Natural killer cell (primary cell): ENCODE measurements at regions not wholly inside any gene's neighbourhood (a gene's known extent, or its start where the extent isn't known, plus 50 kb on each side); places are given as distances from the start of the nearest gene placed in this dataset.

Experiments
- ATAC-seq, 3 donors: fragments of 150-1000 bp in 2 of 3; fragments of 200-7000 bp in 1 of 3; cut with Tn5 transposase; 1 replicate in 1 of 3; 2 replicates in 2 of 3; pipeline ENCODE4 v1.10.0; 2021; ENCODE audit warnings: mild to moderate bottlenecking in 2 of 3, moderate library complexity in 2 of 3
- DNase-seq, 2 donors: peaks; one replicate each; pipeline versions ENCODE4 v3.0.0 to v3.0.0-alpha.2; 2013 to 2021; ENCODE audit warnings: mixed read lengths in 1 of 2
- H3K27ac ChIP-seq: one replicate; pipeline ENCODE4 v1.5.1; 2013; ENCODE audit warnings: mild to moderate bottlenecking, low read length
- H3K27me3 ChIP-seq: one replicate; pipeline ENCODE4 v1.6.1; 2013; ENCODE audit warnings: low read length; ENCODE audit not compliant: control insufficient read depth, insufficient read depth
- H3K36me3 ChIP-seq: one replicate; pipeline ENCODE4 v1.6.1; 2013; ENCODE audit warnings: low read length; ENCODE audit not compliant: control insufficient read depth, insufficient read depth
- H3K4me1 ChIP-seq: one replicate; pipeline ENCODE4 v1.6.1; 2013; ENCODE audit warnings: low read length; ENCODE audit not compliant: control insufficient read depth, insufficient read depth
- H3K4me3 ChIP-seq: one replicate; pipeline ENCODE4 v1.5.1; 2013; ENCODE audit warnings: low read length
- H3K9me3 ChIP-seq: one replicate; pipeline ENCODE4 v1.6.1; 2013; ENCODE audit warnings: low read length; ENCODE audit not compliant: control insufficient read depth, insufficient read depth
- H3K27ac Mint-ChIP-seq, 2 donors: one replicate each; pipeline ENCODE4 v1.8.0; 2022; ENCODE audit warnings: mild to moderate bottlenecking in 2 of 2, mixed read lengths in 2 of 2, moderate library complexity in 1 of 2
- H3K27me3 Mint-ChIP-seq, 2 donors: one replicate each; pipeline ENCODE4 v1.8.0; 2022; ENCODE audit warnings: low read depth in 2 of 2, mixed read lengths in 2 of 2
- H3K36me3 Mint-ChIP-seq: one replicate; pipeline ENCODE4 v1.8.0; 2022; ENCODE audit warnings: mixed read lengths
- H3K4me1 Mint-ChIP-seq, 2 donors: one replicate each; pipeline ENCODE4 v1.8.0; 2022; ENCODE audit warnings: mixed read lengths in 2 of 2
- H3K4me3 Mint-ChIP-seq: one replicate; pipeline ENCODE4 v1.8.0; 2022; ENCODE audit warnings: mild to moderate bottlenecking, moderate library complexity, mixed read lengths
- H3K9me3 Mint-ChIP-seq, 2 donors: one replicate each; pipeline ENCODE4 v1.8.0; 2022; ENCODE audit warnings: mixed read lengths in 2 of 2
- CTCF ChIP-seq: fragments of 200-600 bp; IDR thresholded peaks from one replicate; pipeline ENCODE4 v1.8.0; 2022; ENCODE audit warnings: antibody characterized with exemption
- WGBS: methylation state at CpG from one replicate; pipeline ENCODE4 v1.1.7; 2013; ENCODE audit warnings: missing lambda C conversion rate; ENCODE audit not compliant: insufficient coverage; 5-methylcytosine and 5-hydroxymethylcytosine counted together
- intact Hi-C: fragments of 100-400 bp; cut with micrococcal nuclease; formaldehyde crosslinking; loops from one replicate; pipeline ENCODE4 v1.14.2; 2022

GRCh38 chr2:45275242-45275805 lies 266.1 kb upstream of the SIX2 start:
- 85% methylated on average over 4 of the region's 4 CpGs for WGBS
- intact Hi-C loops = no loop called here
- Histone ChIP-seq H3K9me3 (no peaks in the 10 kb centered on the region), H3K27me3 (no peaks in the 10 kb centered on the region), H3K4me3 (no peak overlapping the region), H3K4me1 (no peaks in the 10 kb centered on the region), H3K36me3 (no peaks in the 10 kb centered on the region), H3K27ac (no peak overlapping the region)
- no peak overlapping the region for H3K4me3 Mint-ChIP-seq
- no peaks in the 10 kb centered on the region for H3K36me3 Mint-ChIP-seq
- TF ChIP-seq CTCF = no peak
- no peaks in the 10 kb centered on the region for H3K4me1 Mint-ChIP-seq
- ATAC-seq (no peak), DNase-seq (no peak)
- peaks cover 0 to 16% of the 10 kb centered on the region in 2 donors for H3K27me3 Mint-ChIP-seq
- H3K9me3 Mint-ChIP-seq = no peaks in the 10 kb centered on the region
- H3K27ac Mint-ChIP-seq = no peak overlapping the region

GRCh38 chr2:45274250-45274926 lies 265.1 kb upstream of the SIX2 start:
- H3K9me3 Mint-ChIP-seq = no peaks in the 10 kb centered on the region
- no peak overlapping the region for H3K4me3 Mint-ChIP-seq
- no peak for DNase-seq
- no peak overlapping the region for H3K4me3 ChIP-seq
- H3K27me3 Mint-ChIP-seq = peaks cover 0 to 22% of the 10 kb centered on the region in 2 donors
- TF ChIP-seq CTCF = no peak
- H3K4me1 ChIP-seq = no peaks in the 10 kb centered on the region
- no peaks in the 10 kb centered on the region for H3K27me3 ChIP-seq
- 89% methylated on average over 7 of the region's 8 CpGs for WGBS
- H3K4me1 Mint-ChIP-seq = no peaks in the 10 kb centered on the region
- no peak overlapping the region for H3K27ac ChIP-seq
- no peaks in the 10 kb centered on the region for H3K36me3 ChIP-seq
- no peaks in the 10 kb centered on the region for H3K9me3 ChIP-seq
- intact Hi-C loops = no loop called here
- H3K27ac Mint-ChIP-seq = no peak overlapping the region
- no peak for ATAC-seq
- no peaks in the 10 kb centered on the region for H3K36me3 Mint-ChIP-seq

DNA sequence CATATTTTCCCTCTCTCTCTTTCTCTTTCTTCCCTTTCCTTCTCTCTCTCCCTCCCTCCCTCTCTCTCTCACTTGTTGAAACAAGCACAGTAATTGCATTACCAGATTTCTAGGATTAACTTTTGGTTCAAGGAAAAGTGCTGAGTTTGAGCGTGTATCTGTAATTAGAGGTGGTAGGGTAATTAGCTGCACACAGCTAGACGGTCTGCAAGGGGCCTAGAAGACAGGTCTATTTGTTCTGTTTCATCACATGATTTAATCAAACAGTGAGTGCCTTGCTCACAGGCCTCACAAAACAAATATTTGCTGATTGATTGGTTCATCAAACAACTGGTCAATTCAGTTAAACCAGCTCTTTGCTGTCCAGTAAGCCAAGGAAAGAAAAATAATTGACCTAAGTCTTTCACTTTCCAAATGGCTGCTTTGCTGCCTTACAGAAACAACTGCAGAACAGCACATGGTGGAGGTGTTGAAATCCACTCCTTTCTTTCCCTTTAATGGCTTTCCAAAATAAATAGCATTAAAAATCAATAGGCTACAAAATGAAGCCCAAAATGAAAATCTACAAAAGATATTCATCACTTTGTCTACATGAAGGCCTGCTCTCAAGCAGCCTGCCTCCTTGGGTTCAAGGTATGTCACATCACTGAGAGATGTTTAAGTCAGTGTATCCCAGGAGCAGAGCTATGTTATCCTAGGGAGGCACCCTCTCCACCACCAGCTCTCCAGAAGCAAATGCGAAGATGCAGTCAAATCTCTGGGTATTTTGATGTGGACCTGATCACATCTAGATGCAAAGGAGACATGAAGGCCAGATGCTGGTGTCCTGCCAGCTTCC lies 264.4 kb upstream of the SIX2 start:
- 82% methylated on average over 3 of the region's 3 CpGs for WGBS

More for the DNA sequence above, 264.4 kb upstream of the SIX2 start:
- intact Hi-C loops = no loop called here
- no peak for ATAC-seq
- no peak overlapping the region for H3K4me3 Mint-ChIP-seq
- no peak overlapping the region for H3K27ac ChIP-seq
- no peaks in the 10 kb centered on the region for H3K9me3 ChIP-seq
- H3K27me3 ChIP-seq = no peaks in the 10 kb centered on the region
- H3K4me3 ChIP-seq = no peak overlapping the region
- no peak overlapping the region for H3K27ac Mint-ChIP-seq
- no peak for DNase-seq
- H3K36me3 ChIP-seq = no peaks in the 10 kb centered on the region
- no peaks in the 10 kb centered on the region for H3K9me3 Mint-ChIP-seq
- no peaks in the 10 kb centered on the region for H3K4me1 ChIP-seq
- H3K4me1 Mint-ChIP-seq = no peaks in the 10 kb centered on the region
- peaks cover 0 to 19% of the 10 kb centered on the region in 2 donors for H3K27me3 Mint-ChIP-seq
- TF ChIP-seq CTCF = no peak
- no peaks in the 10 kb centered on the region for H3K36me3 Mint-ChIP-seq
